LNCAP (cell line): ENCODE measurements at regions not wholly inside any gene's neighbourhood (a gene's known extent, or its start where the extent isn't known, plus 50 kb on each side); places are given as distances from the start of the nearest gene placed in this dataset.

Source experiments
- TF ChIP-seq, protein P1 (sequence below): fragments of 450-650 bp; IDR thresholded peaks from 2 replicates; pipeline ENCODE4 v1.5.1; 2017; ENCODE audit warnings: mild to moderate bottlenecking

DNA sequence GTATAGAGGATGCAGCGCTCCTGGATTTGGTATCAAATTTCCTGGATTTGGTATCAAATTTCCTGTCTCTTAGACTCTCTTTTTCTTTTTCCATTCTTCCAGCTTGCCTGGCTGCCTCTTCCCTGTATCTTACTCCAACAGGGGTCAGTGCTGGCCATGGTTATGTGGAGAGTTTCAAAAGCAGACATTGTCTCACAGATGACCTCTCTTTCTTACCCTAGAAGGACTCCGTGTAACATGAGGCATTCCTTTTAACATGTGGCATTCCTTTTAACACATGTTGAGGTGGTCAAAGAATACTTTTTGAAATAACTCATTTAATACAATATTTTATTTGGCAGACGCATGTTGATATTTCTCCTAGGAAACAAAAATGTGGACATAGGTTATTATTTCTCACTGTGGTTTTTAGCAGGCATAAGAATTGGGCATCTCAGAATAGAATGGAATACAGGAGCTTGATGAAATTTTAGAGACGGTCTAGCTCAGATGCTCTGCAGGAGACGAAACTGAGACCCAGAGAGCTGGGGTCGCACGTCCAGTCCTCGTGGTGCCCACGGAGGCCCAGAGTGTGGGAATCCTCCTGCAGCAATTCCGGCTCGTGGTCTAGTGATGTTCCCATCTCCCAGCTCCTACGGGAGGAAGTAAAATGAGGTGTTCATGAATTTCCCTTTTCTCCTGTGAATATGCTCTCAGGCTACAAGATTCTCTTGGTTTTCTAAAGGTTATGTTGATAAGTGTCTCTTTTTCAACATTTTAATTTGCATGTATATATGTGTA lies 59.6 kb upstream of the PITRM1 start:
- TF ChIP-seq, protein P1, sequence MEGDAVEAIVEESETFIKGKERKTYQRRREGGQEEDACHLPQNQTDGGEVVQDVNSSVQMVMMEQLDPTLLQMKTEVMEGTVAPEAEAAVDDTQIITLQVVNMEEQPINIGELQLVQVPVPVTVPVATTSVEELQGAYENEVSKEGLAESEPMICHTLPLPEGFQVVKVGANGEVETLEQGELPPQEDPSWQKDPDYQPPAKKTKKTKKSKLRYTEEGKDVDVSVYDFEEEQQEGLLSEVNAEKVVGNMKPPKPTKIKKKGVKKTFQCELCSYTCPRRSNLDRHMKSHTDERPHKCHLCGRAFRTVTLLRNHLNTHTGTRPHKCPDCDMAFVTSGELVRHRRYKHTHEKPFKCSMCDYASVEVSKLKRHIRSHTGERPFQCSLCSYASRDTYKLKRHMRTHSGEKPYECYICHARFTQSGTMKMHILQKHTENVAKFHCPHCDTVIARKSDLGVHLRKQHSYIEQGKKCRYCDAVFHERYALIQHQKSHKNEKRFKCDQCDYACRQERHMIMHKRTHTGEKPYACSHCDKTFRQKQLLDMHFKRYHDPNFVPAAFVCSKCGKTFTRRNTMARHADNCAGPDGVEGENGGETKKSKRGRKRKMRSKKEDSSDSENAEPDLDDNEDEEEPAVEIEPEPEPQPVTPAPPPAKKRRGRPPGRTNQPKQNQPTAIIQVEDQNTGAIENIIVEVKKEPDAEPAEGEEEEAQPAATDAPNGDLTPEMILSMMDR = no peak

DNA sequence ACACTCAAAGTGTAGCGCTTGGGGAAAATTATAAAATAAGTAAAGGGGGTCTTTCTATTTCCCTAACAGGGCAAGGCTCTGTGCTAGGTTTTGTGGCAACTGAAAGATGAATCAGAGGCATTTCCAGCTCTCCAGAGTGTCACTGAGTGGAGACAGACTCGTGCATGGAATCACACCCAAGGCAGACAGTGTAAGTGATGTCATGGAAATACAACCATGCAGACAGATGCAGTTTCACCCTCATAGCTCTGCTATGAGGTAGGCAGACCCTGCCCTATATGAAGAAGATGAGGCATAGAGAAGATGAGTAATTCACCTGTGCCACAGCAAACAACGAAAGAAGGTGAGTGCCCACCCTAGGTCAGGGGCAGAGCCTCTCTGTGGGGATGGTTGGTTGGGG lies 57.2 kb upstream of the PITRM1 start:
- TF ChIP-seq, protein P1 = no peak

DNA sequence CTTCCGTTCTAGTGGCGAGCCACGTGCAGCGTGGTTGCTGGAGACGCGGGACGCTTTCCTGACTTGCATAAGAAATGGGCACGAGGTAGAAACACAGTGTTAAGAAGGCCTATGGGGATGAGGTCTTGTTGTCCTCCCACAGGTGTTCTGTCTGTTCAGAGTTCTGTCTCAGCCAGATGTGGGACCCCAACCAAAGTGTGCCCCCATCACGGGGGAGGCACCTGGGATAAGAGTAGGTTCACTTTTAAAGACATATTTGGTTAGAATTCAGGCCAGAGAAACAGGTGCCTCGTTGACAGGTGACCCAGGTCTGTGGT lies 56.0 kb upstream of the PITRM1 start:
- TF ChIP-seq, protein P1 = no peak

DNA sequence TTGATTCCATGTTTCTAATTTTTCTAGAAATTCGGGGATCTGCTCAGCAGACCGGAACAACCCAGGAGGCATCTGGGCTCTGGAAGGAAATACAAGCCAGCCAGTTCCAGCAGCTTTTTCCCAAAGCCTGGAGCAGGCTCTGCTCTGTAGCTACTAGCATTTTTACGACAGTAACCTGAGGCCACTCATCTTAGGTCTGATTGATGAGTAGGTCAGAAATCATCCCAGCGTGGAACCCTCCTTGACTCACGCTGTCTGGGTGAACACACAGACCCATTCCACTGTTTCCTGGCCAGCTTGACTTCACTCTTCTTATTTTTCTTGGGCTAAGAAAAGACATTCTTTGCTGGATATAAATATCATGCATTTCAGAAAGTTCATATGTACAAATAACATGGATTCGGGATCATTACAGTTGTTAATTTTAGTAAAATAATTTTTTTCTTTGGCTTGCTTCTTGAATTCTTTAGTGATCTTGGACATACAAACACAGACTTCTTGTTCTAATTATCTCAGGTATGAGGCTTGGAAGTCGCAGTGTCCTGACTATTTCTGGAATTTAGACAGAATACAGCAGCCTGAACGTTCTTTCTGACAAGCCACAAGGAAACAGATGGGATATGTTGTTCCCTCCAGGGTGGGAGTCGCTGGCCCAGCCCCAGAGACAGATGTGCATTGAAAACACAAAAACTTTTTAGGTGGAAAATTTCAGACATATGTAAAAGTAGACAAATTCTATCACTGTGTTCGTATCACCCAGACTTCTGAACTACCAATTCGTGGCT lies 54.6 kb upstream of the PITRM1 start:
- TF ChIP-seq, protein P1 = no peak

DNA sequence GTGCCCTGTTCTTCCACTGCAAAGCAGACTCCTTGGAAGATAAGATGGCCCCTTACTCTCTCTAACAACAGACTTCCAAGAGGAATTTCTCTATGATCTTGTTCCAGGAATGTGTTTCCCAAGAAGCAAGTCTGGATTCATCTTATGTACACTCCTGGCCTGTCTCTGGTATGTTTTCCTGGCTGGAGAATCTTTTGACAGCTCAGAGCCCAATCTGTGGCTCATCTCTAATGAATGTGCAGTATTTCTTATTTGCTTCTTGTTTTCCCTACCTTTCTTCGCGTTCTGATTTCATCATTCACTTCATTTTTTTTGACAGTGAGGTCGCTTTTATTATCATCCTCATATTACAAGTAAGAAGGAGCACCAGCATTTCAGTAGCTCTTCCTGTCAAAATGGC lies 53.0 kb upstream of the PITRM1 start:
- TF ChIP-seq, protein P1 = no peak

DNA sequence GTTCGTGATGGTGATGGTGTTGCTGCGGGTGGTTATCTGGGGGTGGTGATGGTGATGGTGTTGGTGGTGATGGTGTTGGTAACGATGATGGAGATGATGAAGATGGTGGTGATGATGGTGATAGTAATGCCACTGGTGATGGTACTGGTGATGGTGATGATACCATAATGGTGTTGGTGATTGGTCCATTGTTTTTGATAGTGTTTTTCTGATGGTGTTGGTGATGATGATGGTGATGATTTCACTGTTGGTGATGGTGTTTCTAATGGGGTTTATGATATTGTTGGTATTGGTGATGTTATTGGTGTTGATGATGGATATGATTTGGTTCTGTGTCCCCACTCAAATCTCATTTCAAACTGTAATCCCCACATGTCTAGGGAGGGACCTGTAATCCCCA lies 51.7 kb upstream of the PITRM1 start:
- TF ChIP-seq, protein P1 = no peak

DNA sequence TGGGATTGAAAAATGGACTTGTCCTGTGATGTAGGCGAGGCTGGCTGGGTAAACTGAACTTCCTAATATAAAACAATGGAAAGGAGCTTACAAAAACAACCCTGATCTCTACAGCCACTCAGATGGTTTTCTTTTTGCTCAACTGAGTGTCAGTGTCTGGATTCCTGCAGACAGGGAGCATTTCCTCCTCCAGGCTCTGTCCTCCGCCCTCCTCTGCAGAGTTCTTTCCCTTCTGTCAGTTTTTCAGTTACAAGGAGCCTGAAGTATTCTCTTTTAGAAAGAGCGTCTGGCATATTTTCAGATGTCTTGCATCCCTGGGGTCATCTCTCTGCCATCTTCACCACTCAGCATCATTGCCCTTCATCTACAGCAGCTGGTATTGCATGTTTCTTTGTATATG lies 50.0 kb upstream of the PITRM1 start:
- TF ChIP-seq, protein P1 = no peak
